Fibroblast of lung (primary cell): ENCODE measurements at regions not wholly inside any gene's neighbourhood (a gene's known extent, or its start where the extent isn't known, plus 50 kb on each side); places are given as distances from the start of the nearest gene placed in this dataset.
A peak's percentile ranks its signal among the peaks of the same experiment; 100 is the strongest.

Experiments used
- DNase-seq, 2 donors: peaks; one replicate each; pipeline versions ENCODE4 v3.0.0 to v3.0.0-alpha.2; 2010; ENCODE audit warnings: low read depth in 2 of 2
- H2AFZ ChIP-seq: 2 replicates; pipeline ENCODE4 v1.5.1; 2012; ENCODE audit warnings: low read length, control low read depth, inconsistent platforms
- H3K27ac ChIP-seq: 2 replicates; pipeline ENCODE4 v1.5.1; 2011; ENCODE audit warnings: low read length, control low read depth; ENCODE audit not compliant: insufficient read depth
- H3K27me3 ChIP-seq: 2 replicates; pipeline ENCODE4 v1.5.1; 2011; ENCODE audit warnings: mild to moderate bottlenecking, low read length; ENCODE audit not compliant: control insufficient read depth, insufficient read depth
- H3K36me3 ChIP-seq: 2 replicates; pipeline ENCODE4 v1.5.1; 2011; ENCODE audit warnings: low read length; ENCODE audit not compliant: control insufficient read depth, insufficient read depth
- H3K4me1 ChIP-seq: 2 replicates; pipeline ENCODE4 v1.5.1; 2011; ENCODE audit warnings: low read length; ENCODE audit not compliant: control insufficient read depth, insufficient read depth; ENCODE audit errors: extremely low read depth
- H3K4me2 ChIP-seq: 2 replicates; pipeline ENCODE4 v1.5.1; 2011; ENCODE audit warnings: low read length, control low read depth; ENCODE audit not compliant: insufficient read depth; ENCODE audit errors: extremely low read depth
- H3K4me3 ChIP-seq, 4 experiments: fragments of 200-600 bp in 1 of 4; sonication (generic) in 1 of 4; replicated peaks in 1 of 4; 2 replicates each; pipeline ENCODE4 v1.5.1; 2011 to 2016; ENCODE audit warnings: low read length in 4 of 4, low read depth in 3 of 4, mild to moderate bottlenecking in 3 of 4, control low read depth in 2 of 4, inconsistent platforms in 1 of 4, mixed read lengths in 1 of 4; ENCODE audit not compliant: insufficient read depth in 1 of 4; ENCODE audit errors: control extremely low read depth in 1 of 4
- H3K79me2 ChIP-seq: 2 replicates; pipeline ENCODE4 v1.5.1; 2012; ENCODE audit warnings: mild to moderate bottlenecking, low read length, inconsistent platforms; ENCODE audit not compliant: control insufficient read depth, insufficient read depth
- H3K9ac ChIP-seq: 2 replicates; pipeline ENCODE4 v1.5.1; 2011; ENCODE audit warnings: mild to moderate bottlenecking, low read length, control low read depth; ENCODE audit not compliant: insufficient read depth
- H3K9me3 ChIP-seq: 2 replicates; pipeline ENCODE4 v1.5.1; 2012; ENCODE audit warnings: low read depth, low read length; ENCODE audit not compliant: control insufficient read depth, insufficient read depth
- H4K20me1 ChIP-seq: 2 replicates; pipeline ENCODE4 v1.5.1; 2011; ENCODE audit warnings: low read length; ENCODE audit not compliant: control insufficient read depth, insufficient read depth; ENCODE audit errors: extremely low read depth
- EZH2 ChIP-seq: IDR thresholded peaks from 2 replicates; pipeline ENCODE4 v1.5.1; 2012; ENCODE audit warnings: low read length, control low read depth, mild to moderate bottlenecking; ENCODE audit errors: missing control alignments
- TF ChIP-seq, protein P1 (sequence below), 2 donors: IDR thresholded peaks in 1 of 2; conservative IDR thresholded peaks in 1 of 2; 1 replicate in 1 of 2; 2 replicates in 1 of 2; pipeline ENCODE4 v1.5.1; 2011 to 2012; ENCODE audit warnings: low read length in 2 of 2, control low read depth in 1 of 2, inconsistent platforms in 1 of 2, low read depth in 1 of 2, mild to moderate bottlenecking in 1 of 2

DNA sequence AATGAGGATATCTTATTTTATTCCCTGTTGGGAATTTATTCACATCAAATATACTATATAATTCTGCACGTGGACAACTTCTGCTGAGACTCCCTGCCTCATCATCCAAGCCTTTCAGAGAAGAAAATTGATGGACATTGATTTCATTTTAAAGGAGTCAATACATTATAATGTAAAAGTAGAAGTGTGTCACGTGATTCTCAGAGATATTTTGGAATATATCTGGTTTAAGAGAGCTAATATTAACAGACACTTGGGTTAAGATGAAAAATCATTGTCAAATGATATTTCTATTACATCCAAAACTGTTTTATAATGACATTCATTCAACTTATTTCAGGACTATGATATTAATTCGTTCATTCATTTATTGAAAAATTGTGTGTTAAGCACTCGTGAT, 314.2 kb downstream of the ADGRL2 start:
- Histone ChIP-seq H3K27me3 (no peaks in the 10 kb centered on the region), H3K4me1 (no peaks in the 10 kb centered on the region), H2AFZ (no peak overlapping the region), H3K36me3 (no peaks in the 10 kb centered on the region), H3K9me3 (no peaks in the 10 kb centered on the region), H3K79me2 (no peaks in the 10 kb centered on the region), H4K20me1 (no peaks in the 10 kb centered on the region), H3K4me2 (no peak overlapping the region), H3K9ac (no peak overlapping the region), H3K27ac (no peak overlapping the region), H3K4me3 (no peak overlapping the region)
- no peak for TF ChIP-seq EZH2
- TF ChIP-seq, protein P1, sequence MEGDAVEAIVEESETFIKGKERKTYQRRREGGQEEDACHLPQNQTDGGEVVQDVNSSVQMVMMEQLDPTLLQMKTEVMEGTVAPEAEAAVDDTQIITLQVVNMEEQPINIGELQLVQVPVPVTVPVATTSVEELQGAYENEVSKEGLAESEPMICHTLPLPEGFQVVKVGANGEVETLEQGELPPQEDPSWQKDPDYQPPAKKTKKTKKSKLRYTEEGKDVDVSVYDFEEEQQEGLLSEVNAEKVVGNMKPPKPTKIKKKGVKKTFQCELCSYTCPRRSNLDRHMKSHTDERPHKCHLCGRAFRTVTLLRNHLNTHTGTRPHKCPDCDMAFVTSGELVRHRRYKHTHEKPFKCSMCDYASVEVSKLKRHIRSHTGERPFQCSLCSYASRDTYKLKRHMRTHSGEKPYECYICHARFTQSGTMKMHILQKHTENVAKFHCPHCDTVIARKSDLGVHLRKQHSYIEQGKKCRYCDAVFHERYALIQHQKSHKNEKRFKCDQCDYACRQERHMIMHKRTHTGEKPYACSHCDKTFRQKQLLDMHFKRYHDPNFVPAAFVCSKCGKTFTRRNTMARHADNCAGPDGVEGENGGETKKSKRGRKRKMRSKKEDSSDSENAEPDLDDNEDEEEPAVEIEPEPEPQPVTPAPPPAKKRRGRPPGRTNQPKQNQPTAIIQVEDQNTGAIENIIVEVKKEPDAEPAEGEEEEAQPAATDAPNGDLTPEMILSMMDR (conservative IDR thresholded peaks at IDR 0.05 in 1 of 2, IDR thresholded peaks at IDR 0.05 in 1 of 2; ENCODE audit: low read depth in 1 of 2, low read length in 2 of 2) = no peak
- no peak for DNase-seq

DNA sequence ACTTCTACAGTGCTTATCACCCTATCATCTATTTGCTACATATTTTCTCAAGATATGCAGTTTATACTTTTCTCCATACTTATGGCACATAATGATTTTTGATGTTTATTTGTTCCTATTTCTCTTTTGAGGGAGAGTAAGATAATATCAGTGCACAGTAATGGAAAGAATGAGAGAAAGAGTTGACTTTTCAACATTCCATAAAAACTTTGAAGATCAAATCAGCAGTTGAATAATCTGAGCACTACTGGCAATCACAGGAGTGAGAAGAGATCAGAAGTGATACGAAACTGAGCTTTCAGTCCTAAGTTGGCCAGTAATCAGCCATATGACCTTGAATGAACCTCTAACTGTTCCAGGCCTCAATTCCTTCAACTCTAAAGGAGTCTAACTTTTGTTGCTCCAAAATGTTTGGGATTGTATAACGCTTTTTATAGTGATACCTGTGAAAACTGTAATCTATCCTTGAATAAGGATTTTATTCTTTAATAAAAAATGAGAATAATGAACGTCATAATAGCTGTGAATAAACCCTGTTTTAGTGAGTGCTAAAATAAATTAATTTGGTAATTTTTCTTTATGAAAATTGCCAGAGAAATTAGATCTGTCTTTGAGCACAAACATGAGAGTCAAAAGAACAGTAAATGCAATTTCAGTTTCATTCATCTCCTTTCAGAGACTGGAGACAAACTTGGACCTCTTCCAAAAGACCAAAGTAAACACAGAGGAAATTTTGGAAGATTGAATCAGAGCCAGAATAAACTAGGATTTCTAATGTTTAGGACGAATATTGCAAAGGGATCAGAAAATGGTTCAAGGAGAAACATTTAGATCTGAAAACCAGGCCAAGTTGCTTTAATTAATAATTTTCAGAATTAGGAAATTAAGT, 309.9 kb downstream of the ADGRL2 start:
- Histone ChIP-seq H2AFZ (no peak overlapping the region), H3K9me3 (no peaks in the 10 kb centered on the region), H3K9ac (no peak overlapping the region), H3K4me2 (no peak overlapping the region), H3K79me2 (no peaks in the 10 kb centered on the region), H3K36me3 (no peaks in the 10 kb centered on the region), H3K4me1 (no peaks in the 10 kb centered on the region), H4K20me1 (no peaks in the 10 kb centered on the region), H3K4me3 (no peak overlapping the region), H3K27me3 (no peaks in the 10 kb centered on the region), H3K27ac (no peak overlapping the region)
- DNase-seq = peak in 1 of 2 donors; percentile 66
- TF ChIP-seq, protein P1 (conservative IDR thresholded peaks at IDR 0.05 in 1 of 2, IDR thresholded peaks at IDR 0.05 in 1 of 2; ENCODE audit: low read depth in 1 of 2, low read length in 2 of 2) = no peak
- TF ChIP-seq EZH2 = no peak

DNA sequence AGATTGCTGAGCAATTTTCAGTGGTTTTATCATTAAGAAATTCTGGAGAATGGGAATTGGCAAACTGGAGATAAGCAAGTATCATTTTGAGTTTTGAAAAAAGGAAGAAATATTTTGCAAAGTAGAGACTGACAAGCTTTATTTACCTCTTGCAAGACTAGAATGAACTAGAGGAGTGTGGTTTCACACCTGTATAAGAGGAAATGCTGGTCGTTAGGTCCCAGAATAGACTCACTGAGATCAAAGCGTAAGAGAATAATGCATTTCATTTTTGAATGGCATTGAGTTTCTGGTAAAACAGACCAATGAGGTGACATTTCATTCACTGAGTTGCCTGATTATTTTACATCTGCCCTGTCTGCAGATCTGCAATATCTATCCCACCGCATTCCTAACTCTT, 308.1 kb downstream of the ADGRL2 start:
- Histone ChIP-seq H3K79me2 (no peaks in the 10 kb centered on the region), H3K36me3 (no peaks in the 10 kb centered on the region), H3K4me1 (no peaks in the 10 kb centered on the region), H3K27me3 (no peaks in the 10 kb centered on the region), H3K27ac (no peak overlapping the region), H3K4me2 (no peak overlapping the region), H3K9me3 (no peaks in the 10 kb centered on the region), H4K20me1 (no peaks in the 10 kb centered on the region), H3K9ac (no peak overlapping the region), H3K4me3 (no peak overlapping the region), H2AFZ (no peak overlapping the region)
- TF ChIP-seq, protein P1 (conservative IDR thresholded peaks at IDR 0.05 in 1 of 2, IDR thresholded peaks at IDR 0.05 in 1 of 2; ENCODE audit: low read depth in 1 of 2, low read length in 2 of 2) = no peak
- no peak for TF ChIP-seq EZH2
- no peak for DNase-seq
